Stimulated activated naive CD4-positive, alpha-beta T cell (primary cell): ENCODE measurements at regions not wholly inside any gene's neighbourhood (a gene's known extent, or its start where the extent isn't known, plus 50 kb on each side); places are given as distances from the start of the nearest gene placed in this dataset.

Experiments used
- DNase-seq, 6 experiments: peaks; one replicate each; lab custom pipeline; 2025; lab: John Stamatoyannopoulos, UW

DNA sequence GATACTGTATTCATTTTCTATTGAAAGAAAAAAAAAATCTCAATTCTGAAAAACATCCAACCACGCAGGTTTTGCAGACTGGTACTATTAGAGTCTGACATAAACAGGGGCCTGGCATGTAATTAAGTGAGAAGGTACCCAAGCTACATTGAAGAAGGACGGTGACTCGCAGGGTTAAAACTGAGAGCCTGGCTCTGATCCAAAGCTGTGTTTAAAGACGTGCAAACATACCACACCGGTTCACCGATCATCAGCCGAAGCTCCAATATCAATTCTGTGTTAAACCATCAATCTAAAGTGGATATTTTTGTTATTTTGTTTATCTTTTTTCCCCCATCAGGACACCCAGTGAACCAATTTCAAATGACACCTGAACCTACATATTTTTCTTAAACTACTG is 108.1 kb upstream of the DIO3 start:
- no peak for DNase-seq

DNA sequence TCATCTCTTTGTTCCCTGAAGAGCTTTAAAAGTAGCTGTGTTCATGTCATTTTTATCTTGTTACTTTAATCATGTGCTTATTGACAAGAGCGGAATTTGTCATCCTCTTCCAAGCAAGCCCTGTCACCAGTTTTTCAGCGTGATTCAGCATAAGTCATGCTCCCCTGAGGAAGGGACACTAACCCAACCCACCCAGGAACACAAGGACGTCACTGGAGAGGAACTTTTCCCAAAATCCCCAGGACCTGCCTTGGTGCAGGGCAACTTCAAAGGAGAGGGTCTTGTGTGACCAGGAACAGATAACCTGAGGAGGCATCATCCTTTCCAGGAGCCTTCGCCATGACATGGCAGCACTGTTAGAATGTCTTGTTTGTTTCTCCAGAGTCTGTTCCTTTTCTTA is 107.1 kb upstream of the DIO3 start:
- no peak for DNase-seq

DNA sequence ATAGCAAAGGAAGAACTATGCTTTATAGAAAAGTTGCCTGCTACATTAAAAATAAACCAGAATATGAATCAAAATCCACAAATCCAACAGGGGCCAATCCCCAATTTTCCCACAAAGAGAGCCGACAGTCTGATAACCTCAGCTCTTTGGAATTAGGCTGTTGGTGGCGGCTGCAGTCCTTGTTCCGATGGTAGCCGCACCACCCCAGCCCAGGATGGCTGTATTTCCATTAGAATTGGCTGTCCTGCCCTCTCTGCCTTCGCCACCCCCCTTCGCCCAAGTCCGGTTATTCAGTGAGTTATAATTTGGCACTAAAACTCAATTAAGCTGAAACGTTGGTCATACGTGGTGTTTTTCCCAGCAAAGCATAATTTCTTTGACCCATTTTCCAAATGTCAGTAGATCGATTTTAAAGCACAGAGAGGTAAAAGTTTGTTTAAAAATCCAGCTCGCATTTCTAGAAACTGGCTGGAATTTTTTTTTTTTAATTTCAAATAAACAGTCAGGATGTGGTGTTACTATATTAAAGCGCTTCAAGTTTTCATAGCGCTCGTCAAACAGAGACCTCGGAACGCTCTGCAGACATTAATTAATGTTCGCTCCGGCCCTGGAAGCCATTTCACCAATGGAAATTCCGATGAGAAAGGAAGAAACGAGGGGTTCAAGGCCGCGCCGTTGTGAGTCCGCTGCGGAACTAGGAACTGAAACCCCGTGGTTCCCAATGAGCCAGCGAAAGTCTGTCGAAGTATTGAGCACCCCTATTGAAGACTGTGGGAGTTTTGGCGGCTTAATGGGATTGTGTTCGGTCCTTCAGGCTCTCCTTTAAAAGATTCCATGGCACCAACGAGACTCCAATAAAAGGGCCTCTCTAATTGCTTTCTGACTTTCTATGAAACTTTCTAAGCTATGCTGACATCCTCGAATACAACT is 104.8 kb upstream of the DIO3 start:
- no peak for DNase-seq

DNA sequence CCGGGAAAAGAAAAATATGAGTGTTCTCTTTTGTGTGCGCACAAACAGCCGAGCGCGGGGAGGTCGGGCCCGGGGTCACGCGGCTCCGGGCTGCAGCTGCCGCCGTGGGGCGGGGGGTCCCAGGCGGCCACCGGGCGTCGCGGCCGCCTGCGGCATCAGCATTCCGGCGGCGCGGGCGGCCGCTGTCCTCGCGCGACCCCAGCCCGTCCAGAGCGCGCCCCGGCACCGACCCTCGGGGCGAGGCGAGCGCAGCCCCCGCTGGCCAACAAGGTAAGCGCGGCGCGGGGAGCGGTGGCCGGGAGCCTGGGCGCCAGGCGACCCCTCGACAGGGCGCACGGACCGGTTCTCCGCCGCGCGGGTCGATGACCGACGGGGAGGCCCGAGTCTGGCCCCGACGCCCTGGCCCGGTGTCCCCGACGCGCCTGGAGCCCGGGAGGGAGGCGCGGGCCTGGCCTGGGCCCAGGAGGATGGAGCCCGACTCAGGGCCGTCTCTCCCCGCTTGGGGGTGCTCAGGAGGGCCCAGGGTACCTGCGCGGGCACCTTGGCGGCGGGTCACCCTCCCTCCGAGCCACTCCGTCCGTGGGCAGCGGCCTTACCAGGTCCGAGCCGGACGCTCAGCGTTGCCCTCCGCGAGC is 103.9 kb upstream of the DIO3 start:
- DNase-seq: no peak

DNA sequence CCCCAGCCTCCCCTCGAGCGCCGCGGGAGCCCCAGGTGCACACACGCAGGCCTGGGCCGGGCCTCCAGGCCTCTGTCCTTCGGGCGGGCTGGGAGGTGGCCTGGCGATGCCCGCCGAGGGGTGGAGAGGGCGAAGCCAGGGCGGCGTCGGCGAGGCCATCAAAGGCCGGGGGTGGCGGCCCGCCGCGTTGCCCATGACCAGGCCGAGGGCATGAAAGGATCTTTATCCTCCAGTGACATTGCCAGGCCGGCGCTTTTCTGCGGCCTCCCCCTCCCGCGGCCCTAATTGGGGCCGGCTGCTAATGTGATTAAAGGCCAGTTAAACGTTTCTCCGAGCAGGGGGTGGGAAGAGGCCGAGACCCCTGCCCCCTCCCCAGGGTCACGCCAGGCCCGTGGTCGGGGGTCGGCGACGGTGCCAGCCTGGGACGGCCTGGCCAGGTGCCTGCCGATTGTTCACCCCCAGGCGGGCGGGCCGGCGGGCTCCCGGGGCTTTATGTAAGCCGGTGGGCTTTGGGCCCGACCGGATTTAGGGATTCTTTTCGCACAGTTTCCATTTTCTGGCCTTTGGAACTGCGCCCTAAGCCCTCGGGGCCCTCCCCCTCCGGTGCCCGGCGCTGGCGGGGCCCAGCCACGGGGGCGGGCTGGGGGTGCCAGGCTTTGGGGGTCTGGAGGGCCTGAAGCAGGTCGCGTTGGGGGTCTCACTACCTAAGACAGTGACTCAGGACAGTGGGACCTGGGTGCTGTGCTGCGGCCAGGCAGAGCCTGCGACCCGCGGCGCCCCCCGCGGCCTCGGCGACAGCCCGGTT is 103.2 kb upstream of the DIO3 start:
- no peak for DNase-seq

DNA sequence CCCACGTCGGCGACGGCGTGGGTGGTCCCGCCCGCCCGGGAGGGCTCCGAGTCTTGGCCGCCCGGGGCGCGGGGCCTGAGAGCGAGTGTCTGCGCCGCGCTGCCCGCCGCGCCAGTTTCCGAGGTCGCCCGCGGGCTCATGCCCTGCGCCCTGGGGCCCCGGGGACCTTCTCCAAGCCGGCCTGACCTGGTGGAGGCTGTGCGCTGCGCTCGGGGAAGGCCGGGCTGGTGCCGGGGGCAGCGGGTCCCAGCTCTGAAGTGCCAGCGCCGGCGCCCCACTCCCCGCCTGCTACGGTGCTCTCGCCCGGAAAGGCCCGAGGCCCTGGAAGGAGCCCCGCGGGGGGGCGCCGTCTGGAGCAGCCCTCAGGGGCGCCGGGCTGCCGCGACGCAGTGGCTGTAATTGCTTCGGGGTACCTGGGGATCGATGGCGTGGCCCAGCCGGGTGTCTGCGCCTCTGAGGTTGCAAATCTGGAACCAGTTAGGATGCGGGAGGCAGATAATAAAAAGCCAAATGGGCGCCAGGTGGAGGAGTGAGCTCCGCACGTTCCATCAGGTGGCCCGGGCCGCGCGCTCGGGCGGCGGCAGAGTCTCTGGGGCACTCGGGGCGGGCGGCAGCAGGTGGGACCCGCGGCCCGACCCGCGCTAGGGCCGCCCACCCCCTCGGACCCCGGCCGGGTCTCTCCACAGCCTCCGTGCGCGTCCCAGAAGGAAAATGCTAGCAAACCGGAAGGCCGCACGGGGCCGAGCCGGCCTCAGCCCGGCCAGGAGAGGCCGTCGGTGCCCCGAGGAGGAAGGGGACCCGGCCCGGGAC is 102.3 kb upstream of the DIO3 start:
- DNase-seq: no peak

DNA sequence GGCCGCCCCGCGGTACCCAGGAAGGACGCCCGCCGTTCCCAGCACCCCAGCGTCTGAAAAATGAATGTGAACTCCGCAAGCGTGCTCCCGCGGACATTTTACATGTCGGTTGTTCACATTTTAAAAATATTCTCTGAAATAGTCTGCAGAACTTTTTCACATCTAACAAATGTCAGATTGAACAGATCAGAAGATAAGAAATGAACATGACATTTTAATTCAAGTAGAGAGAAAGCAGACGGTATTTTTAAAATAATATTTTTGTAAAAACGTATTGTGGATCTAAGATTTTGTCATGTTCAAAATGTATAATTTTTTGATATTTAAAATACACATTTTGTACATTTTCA is 101.8 kb upstream of the DIO3 start:
- DNase-seq: no peak

GRCh38 chr14:101460521-101460920 is 100.8 kb upstream of the DIO3 start:
- no peak for DNase-seq

- DNase-seq: no peak
Observed at GRCh38 chr14:101460986-101461750, 100.1 kb upstream of the DIO3 start.

- DNase-seq: no peak
Observed at GRCh38 chr14:101461891-101462290, 99.4 kb upstream of the DIO3 start.

- no peak for DNase-seq
Observed at GRCh38 chr14:101462726-101463565, 98.3 kb upstream of the DIO3 start.

GRCh38 chr14:101463566-101464171 is 97.6 kb upstream of the DIO3 start:
- no peak for DNase-seq

GRCh38 chr14:101464310-101464983 is 96.8 kb upstream of the DIO3 start:
- DNase-seq: no peak

GRCh38 chr14:101464984-101465794 is 96.1 kb upstream of the DIO3 start:
- no peak for DNase-seq

DNA sequence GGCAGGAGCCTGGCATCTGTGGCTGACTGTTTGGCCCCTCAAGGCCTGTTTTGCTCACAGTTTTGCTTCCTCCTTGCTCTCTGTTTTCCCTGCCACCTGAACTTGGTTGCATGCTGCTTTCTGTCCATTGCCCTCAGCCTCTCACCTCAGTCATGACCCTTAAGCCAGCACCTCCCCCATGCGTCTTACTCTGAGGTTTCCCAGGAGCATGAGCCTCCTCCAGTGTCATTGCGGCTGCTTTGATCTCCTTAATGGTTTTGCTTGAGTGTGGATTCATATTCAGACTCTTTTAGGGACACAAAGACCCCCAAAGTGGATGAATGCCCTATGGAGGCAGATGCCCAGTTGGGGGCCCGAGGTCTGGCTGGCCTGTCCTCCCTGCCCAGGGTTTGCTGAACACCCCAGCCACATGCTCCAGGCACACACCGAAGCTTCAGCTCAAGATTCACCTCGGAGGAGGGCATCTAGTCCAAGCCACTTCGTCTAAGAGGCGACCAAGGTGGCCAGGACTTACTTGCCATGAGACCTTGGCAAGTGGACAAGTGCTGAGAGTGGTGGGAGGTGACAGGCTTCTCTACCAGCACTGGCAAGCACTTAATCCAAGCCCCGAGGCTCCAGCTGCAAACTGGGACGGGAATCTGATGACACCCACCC is 95.4 kb upstream of the DIO3 start:
- DNase-seq: no peak

GRCh38 chr14:101466456-101467180 is 94.7 kb upstream of the DIO3 start:
- DNase-seq: no peak
